Osteoblast (primary cell): ENCODE measurements at regions not wholly inside any gene's neighbourhood (a gene's known extent, or its start where the extent isn't known, plus 50 kb on each side); places are given as distances from the start of the nearest gene placed in this dataset.

Experiments used
- DNase-seq: peaks from one replicate; pipeline ENCODE4 v3.0.0; 2011; ENCODE audit warnings: low spot score, mixed read lengths; ENCODE audit not compliant: insufficient read length; ENCODE audit errors: missing footprints
- H2AFZ ChIP-seq: 2 replicates; pipeline ENCODE4 v1.6.0; 2011; ENCODE audit warnings: mild to moderate bottlenecking, low read length
- H3K27ac ChIP-seq: 2 replicates; pipeline ENCODE4 v1.5.1; 2011; ENCODE audit warnings: mild to moderate bottlenecking, low read depth, low read length, moderate library complexity
- H3K27me3 ChIP-seq: 2 replicates; pipeline ENCODE4 v1.6.0; 2012; ENCODE audit warnings: mild to moderate bottlenecking, control low read depth, inconsistent platforms, low read length, moderate library complexity; ENCODE audit not compliant: insufficient read depth
- H3K36me3 ChIP-seq: 2 replicates; pipeline ENCODE4 v1.5.1; 2011; ENCODE audit warnings: mild to moderate bottlenecking, low read length, control low read depth, moderate library complexity; ENCODE audit not compliant: insufficient read depth
- H3K4me1 ChIP-seq: 2 replicates; pipeline ENCODE4 v1.5.1; 2011; ENCODE audit warnings: mild to moderate bottlenecking, low read length, control low read depth, moderate library complexity; ENCODE audit not compliant: insufficient read depth
- H3K4me2 ChIP-seq: 2 replicates; pipeline ENCODE4 v1.6.0; 2011; ENCODE audit warnings: mild to moderate bottlenecking, low read length; ENCODE audit not compliant: insufficient read depth
- H3K4me3 ChIP-seq: fragments of 200-600 bp; sonication (generic); 3 replicates; pipeline ENCODE4 v1.5.1; 2012; ENCODE audit warnings: mild to moderate bottlenecking, low read length, inconsistent platforms; ENCODE audit not compliant: insufficient read depth
- H3K79me2 ChIP-seq: 2 replicates; pipeline ENCODE4 v1.6.0; 2012; ENCODE audit warnings: mild to moderate bottlenecking, low read length, control low read depth, inconsistent platforms; ENCODE audit not compliant: insufficient read depth
- H3K9me3 ChIP-seq: 2 replicates; pipeline ENCODE4 v1.5.1; 2011; ENCODE audit warnings: low read depth, low read length, control low read depth
- H4K20me1 ChIP-seq: 2 replicates; pipeline ENCODE4 v1.6.0; 2012; ENCODE audit warnings: mild to moderate bottlenecking, low read length, control low read depth; ENCODE audit not compliant: insufficient read depth
- CTCF ChIP-seq: IDR thresholded peaks from 2 replicates; pipeline ENCODE4 v1.5.1; 2011; ENCODE audit warnings: mild to moderate bottlenecking, low read depth, low read length, moderate library complexity; ENCODE audit errors: extremely low read depth

GRCh38 chr22:27212617-27213177, 555.3 kb downstream of the MIAT start:
- H3K27ac ChIP-seq: peak overlapping the region; percentile 88
- H3K27me3 ChIP-seq: no peaks in the 10 kb centered on the region
- H3K4me2 ChIP-seq: peak overlapping the region; percentile 37
- no peaks in the 10 kb centered on the region for H3K79me2 ChIP-seq
- TF ChIP-seq CTCF: no peak
- H2AFZ ChIP-seq: no peak overlapping the region
- no peak overlapping the region for H3K4me3 ChIP-seq
- no peaks in the 10 kb centered on the region for H3K9me3 ChIP-seq
- H3K36me3 ChIP-seq: no peaks in the 10 kb centered on the region
- peaks cover 43% of the 10 kb centered on the region for H3K4me1 ChIP-seq
- DNase-seq: peak; percentile 88
- H4K20me1 ChIP-seq: no peaks in the 10 kb centered on the region

- peak overlapping the region; percentile 88 for H3K27ac ChIP-seq
- H4K20me1 ChIP-seq: no peaks in the 10 kb centered on the region
- peak overlapping the region; percentile 37 for H3K4me2 ChIP-seq
- no peaks in the 10 kb centered on the region for H3K27me3 ChIP-seq
- no peak for TF ChIP-seq CTCF
- no peak for DNase-seq
- no peak overlapping the region for H2AFZ ChIP-seq
- H3K36me3 ChIP-seq: no peaks in the 10 kb centered on the region
- H3K9me3 ChIP-seq: no peaks in the 10 kb centered on the region
- H3K4me3 ChIP-seq: no peak overlapping the region
- H3K4me1 ChIP-seq: peaks cover 37% of the 10 kb centered on the region
- H3K79me2 ChIP-seq: no peaks in the 10 kb centered on the region
These were observed 555.9 kb downstream of the MIAT start for GRCh38 chr22:27213294-27213693.

DNA sequence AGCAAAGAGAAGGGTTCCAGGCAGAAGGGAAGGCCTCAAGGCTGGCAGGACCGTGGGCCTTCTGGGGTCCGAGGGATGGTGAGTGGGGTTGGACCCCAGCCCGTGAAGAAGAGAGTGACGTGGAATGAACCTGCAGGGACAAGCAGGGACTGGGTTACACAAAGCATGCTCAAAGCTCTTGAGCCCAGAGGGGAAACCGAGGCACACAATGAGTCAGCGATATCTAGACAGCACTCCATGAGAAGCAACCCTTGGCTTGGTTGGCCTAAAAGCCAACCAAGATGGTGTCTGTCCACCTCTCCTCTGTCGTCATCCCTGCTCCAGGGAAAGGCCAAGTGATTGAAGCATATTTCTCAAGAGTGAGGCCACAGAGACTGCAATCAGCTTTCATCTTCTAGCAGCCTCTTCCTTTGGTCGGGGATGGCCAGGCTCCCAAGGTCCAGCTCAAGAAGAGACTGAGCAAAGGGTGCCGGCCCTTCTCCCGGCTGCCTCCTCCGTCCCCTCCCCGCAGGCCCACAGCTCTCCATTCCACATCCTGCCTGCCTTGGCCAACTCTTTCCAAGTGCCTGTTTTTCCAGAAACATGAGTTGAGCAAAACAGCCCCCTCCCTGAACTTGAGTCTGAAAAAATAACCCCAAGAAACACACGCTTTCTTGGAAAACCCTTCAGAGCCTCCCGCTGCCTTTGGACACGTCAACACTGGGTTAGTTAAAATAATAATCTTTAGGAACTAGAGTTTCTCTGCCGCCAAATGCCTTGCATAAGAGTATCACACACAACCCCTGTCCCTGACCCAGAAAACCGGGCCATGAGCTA, 556.6 kb downstream of the MIAT start:
- Histone ChIP-seq H3K4me1 (peaks cover 35% of the 10 kb centered on the region), H3K79me2 (no peaks in the 10 kb centered on the region), H3K4me2 (no peak overlapping the region), H3K27me3 (no peaks in the 10 kb centered on the region), H3K9me3 (no peaks in the 10 kb centered on the region), H3K27ac (peak overlapping the region; percentile 88), H2AFZ (peak overlapping the region; percentile 52), H4K20me1 (no peaks in the 10 kb centered on the region), H3K4me3 (no peak overlapping the region), H3K36me3 (no peaks in the 10 kb centered on the region)
- no peak for TF ChIP-seq CTCF
- DNase-seq: peak; percentile 66

- Histone ChIP-seq H3K4me2 (no peak overlapping the region), H3K9me3 (no peaks in the 10 kb centered on the region), H4K20me1 (no peaks in the 10 kb centered on the region), H3K27me3 (no peaks in the 10 kb centered on the region), H3K4me3 (no peak overlapping the region), H3K4me1 (peaks cover 36% of the 10 kb centered on the region), H2AFZ (no peak overlapping the region), H3K79me2 (no peaks in the 10 kb centered on the region), H3K27ac (peak overlapping the region; percentile 88), H3K36me3 (no peaks in the 10 kb centered on the region)
- DNase-seq: no peak
- TF ChIP-seq CTCF: no peak
These were observed 557.3 kb downstream of the MIAT start for GRCh38 chr22:27214691-27215090.
